HG03521 (cell line): ENCODE measurements at regions not wholly inside any gene's neighbourhood (a gene's known extent, or its start where the extent isn't known, plus 50 kb on each side); places are given as distances from the start of the nearest gene placed in this dataset.

ENCODE experiments used
- ATAC-seq: cut with Tn5 transposase; IDR thresholded peaks from one replicate; pipeline ENCODE4 v1.9.1; 2021; ENCODE audit warnings: mild to moderate bottlenecking, moderate library complexity; ENCODE audit not compliant: unreplicated experiment

GRCh38 chr7:25358926-25359325 lies 130.6 kb upstream of the NPVF start:
- no peak for ATAC-seq

- ATAC-seq: no peak
Measured at GRCh38 chr7:25359471-25360059, 131.3 kb upstream of the NPVF start.

- ATAC-seq: no peak
Measured at GRCh38 chr7:25360451-25360850, 132.2 kb upstream of the NPVF start.

GRCh38 chr7:25361387-25361786 lies 133.1 kb upstream of the NPVF start:
- ATAC-seq: no peak

GRCh38 chr7:25361863-25362262 lies 133.6 kb upstream of the NPVF start:
- ATAC-seq: no peak

- no peak for ATAC-seq
Measured at GRCh38 chr7:25368599-25369201, 140.4 kb upstream of the NPVF start.

GRCh38 chr7:25369786-25370185 lies 141.5 kb upstream of the NPVF start:
- ATAC-seq: no peak

- no peak for ATAC-seq
Measured at GRCh38 chr7:25371972-25372371, 143.7 kb upstream of the NPVF start.

GRCh38 chr7:25375805-25376600 lies 147.7 kb upstream of the NPVF start:
- no peak for ATAC-seq

- no peak for ATAC-seq
Measured at GRCh38 chr7:25379351-25380300, 151.3 kb upstream of the NPVF start.

- ATAC-seq: no peak
Measured at GRCh38 chr7:25381818-25382589, 153.7 kb upstream of the NPVF start.

GRCh38 chr7:25382869-25383268 lies 154.6 kb upstream of the NPVF start:
- no peak for ATAC-seq

GRCh38 chr7:25383402-25383801 lies 155.1 kb upstream of the NPVF start:
- ATAC-seq: no peak

- ATAC-seq: no peak
Measured at GRCh38 chr7:25384788-25385505, 156.7 kb upstream of the NPVF start.

- ATAC-seq: no peak
Measured at GRCh38 chr7:25385506-25386136, 157.3 kb upstream of the NPVF start.

GRCh38 chr7:25386311-25386744 lies 158.0 kb upstream of the NPVF start:
- ATAC-seq: no peak

- ATAC-seq: no peak
Measured at GRCh38 chr7:25388681-25389080, 160.4 kb upstream of the NPVF start.

- ATAC-seq: no peak
Measured at GRCh38 chr7:25389489-25390106, 161.3 kb upstream of the NPVF start.
